Spleen (tissue), 7 donors: ENCODE measurements at regions not wholly inside any gene's neighbourhood (a gene's known extent, or its start where the extent isn't known, plus 50 kb on each side); places are given as distances from the start of the nearest gene placed in this dataset.

Experiments used
- CTCF ChIP-seq, 11 experiments: fragments of 200-600 bp in 7 of 11; fragments of 450-650 bp in 4 of 11; sonication (generic) in 4 of 11; IDR thresholded peaks in 8 of 11; conservative IDR thresholded peaks in 3 of 11; 1 replicate in 7 of 11; 2 replicates in 4 of 11; pipeline versions ENCODE4 v1.4.0 to v1.8.0; 2016 to 2021; ENCODE audit warnings: antibody characterized with exemption in 11 of 11, inconsistent platforms in 4 of 11, mild to moderate bottlenecking in 1 of 11
- POLR2A ChIP-seq, 3 donors: fragments of 450-650 bp; IDR thresholded peaks; one replicate each; pipeline ENCODE4 v1.5.1; 2017; ENCODE audit warnings: antibody characterized with exemption in 3 of 3, mild to moderate bottlenecking in 1 of 3
- POLR2AphosphoS5 ChIP-seq, 3 donors: sonication (generic); formaldehyde crosslinking; IDR thresholded peaks; one replicate each; pipeline ENCODE4 v1.5.1; 2017; ENCODE audit warnings: antibody characterized with exemption in 3 of 3
- donor health status: DM: no; HTN: no; CAD: no; lungs with moderate emphysema.
- donor health status: DM: no; HTN: no; CAD: no.
- donor health status: DM: no; HTN: no; CAD: no.

DNA sequence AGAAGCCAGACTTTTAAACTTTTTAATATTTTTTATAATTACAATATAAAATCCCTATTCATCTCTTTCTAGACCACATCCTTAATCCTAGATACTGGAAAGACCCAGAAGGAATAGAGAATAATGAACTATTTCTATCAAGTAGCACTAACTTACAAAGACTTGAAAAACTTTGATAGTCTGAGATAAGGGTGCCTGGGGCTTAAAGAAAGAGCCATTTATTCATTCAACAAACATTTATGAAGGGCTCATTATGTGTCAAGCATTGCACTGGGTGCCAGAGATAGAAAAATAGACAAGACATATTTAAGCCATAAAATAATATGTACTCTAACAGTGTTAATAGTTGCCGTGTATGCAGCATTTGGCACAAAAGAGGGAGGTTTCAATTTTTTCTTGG lies 178.0 kb upstream of the EMCN start:
- TF ChIP-seq CTCF (IDR thresholded peaks at IDR 0.05 in 8 of 11, conservative IDR thresholded peaks at IDR 0.05 in 3 of 11) = no peak
- no peak for TF ChIP-seq POLR2A (IDR thresholded peaks at IDR 0.05)
- TF ChIP-seq POLR2AphosphoS5 (IDR thresholded peaks at IDR 0.05) = no peak
